Right lobe of liver (tissue), 4 donors: ENCODE measurements at regions not wholly inside any gene's neighbourhood (a gene's known extent, or its start where the extent isn't known, plus 50 kb on each side); places are given as distances from the start of the nearest gene placed in this dataset.

Source experiments
- POLR2A ChIP-seq: fragments of 450-650 bp; IDR thresholded peaks from one replicate; pipeline ENCODE4 v1.6.1; 2017; ENCODE audit warnings: antibody characterized with exemption, mild to moderate bottlenecking
- TF ChIP-seq, protein P1 (sequence below), 4 donors: fragments of 200-600 bp in 3 of 4; fragments of 450-650 bp in 1 of 4; IDR thresholded peaks; one replicate each; pipeline versions ENCODE4 v1.5.1 to v1.8.0; 2016 to 2022; ENCODE audit warnings: antibody characterized with exemption in 4 of 4, mild to moderate bottlenecking in 2 of 4
- donor health status: DM: no; HTN: no; CAD: no.
- donor health status: DM: no; HTN: no; CAD: no.
- donor health status: DM: no; HTN: yes; CAD: no.

GRCh38 chr4:153093396-153093795, 110.8 kb upstream of the TRIM2 start:
- TF ChIP-seq, protein P1, sequence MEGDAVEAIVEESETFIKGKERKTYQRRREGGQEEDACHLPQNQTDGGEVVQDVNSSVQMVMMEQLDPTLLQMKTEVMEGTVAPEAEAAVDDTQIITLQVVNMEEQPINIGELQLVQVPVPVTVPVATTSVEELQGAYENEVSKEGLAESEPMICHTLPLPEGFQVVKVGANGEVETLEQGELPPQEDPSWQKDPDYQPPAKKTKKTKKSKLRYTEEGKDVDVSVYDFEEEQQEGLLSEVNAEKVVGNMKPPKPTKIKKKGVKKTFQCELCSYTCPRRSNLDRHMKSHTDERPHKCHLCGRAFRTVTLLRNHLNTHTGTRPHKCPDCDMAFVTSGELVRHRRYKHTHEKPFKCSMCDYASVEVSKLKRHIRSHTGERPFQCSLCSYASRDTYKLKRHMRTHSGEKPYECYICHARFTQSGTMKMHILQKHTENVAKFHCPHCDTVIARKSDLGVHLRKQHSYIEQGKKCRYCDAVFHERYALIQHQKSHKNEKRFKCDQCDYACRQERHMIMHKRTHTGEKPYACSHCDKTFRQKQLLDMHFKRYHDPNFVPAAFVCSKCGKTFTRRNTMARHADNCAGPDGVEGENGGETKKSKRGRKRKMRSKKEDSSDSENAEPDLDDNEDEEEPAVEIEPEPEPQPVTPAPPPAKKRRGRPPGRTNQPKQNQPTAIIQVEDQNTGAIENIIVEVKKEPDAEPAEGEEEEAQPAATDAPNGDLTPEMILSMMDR (IDR thresholded peaks at IDR 0.05), result no peak
- TF ChIP-seq POLR2A, result no peak
